HG02938 (cell line): ENCODE measurements at regions not wholly inside any gene's neighbourhood (a gene's known extent, or its start where the extent isn't known, plus 50 kb on each side); places are given as distances from the start of the nearest gene placed in this dataset.
"Not testable (repeated sequence)": the region's sequence is repeated elsewhere in the genome, so short reads cannot be mapped to it uniquely, and the experiment has no call there.

ENCODE experiments used
- ATAC-seq: cut with Tn5 transposase; IDR thresholded peaks from one replicate; pipeline ENCODE4 v1.9.1; 2021; ENCODE audit warnings: mild to moderate bottlenecking, moderate library complexity; ENCODE audit not compliant: unreplicated experiment

- no peak for ATAC-seq
Measured at GRCh38 chrX:121836000-121836399, 788.6 kb downstream of the GLUD2 start.

GRCh38 chrX:121851033-121851432, 803.6 kb downstream of the GLUD2 start:
- no peak for ATAC-seq

GRCh38 chrX:121853762-121854613, 806.6 kb downstream of the GLUD2 start:
- no peak for ATAC-seq

DNA sequence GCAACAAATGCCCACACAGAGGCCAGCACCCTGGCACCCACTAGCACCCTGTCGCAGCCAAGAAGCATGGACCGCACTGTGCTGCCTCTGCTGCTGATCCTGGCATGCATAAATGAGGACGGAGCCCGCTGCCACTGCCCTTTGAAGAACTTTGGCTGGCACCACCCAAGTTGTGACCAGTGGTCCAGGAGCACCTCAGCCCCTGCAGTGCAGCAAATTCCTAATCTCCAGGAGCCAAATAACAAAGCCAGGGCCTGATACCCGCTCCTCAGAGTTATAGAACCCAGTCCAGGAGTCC, 807.2 kb downstream of the GLUD2 start:
- no peak for ATAC-seq

- no peak for ATAC-seq
Measured at GRCh38 chrX:121858867-121859647, 811.6 kb downstream of the GLUD2 start.

- ATAC-seq: no peak
Measured at GRCh38 chrX:121863976-121864375, 816.6 kb downstream of the GLUD2 start.

- ATAC-seq: no peak
Measured at GRCh38 chrX:121864561-121864960, 817.2 kb downstream of the GLUD2 start.

- no peak for ATAC-seq
Measured at GRCh38 chrX:121869876-121870477, 822.6 kb downstream of the GLUD2 start.

GRCh38 chrX:121871122-121871521, 823.7 kb downstream of the GLUD2 start:
- ATAC-seq: no peak

GRCh38 chrX:121876305-121876704, 828.9 kb downstream of the GLUD2 start:
- no peak for ATAC-seq

- ATAC-seq: not testable (repeated sequence)
Measured at GRCh38 chrX:121877337-121877736, 829.9 kb downstream of the GLUD2 start.

- ATAC-seq: no peak
Measured at GRCh38 chrX:121886557-121886956, 839.1 kb downstream of the GLUD2 start.

- no peak for ATAC-seq
Measured at GRCh38 chrX:121894756-121895155, 847.3 kb downstream of the GLUD2 start.

- ATAC-seq: no peak
Measured at GRCh38 chrX:121902463-121902862, 855.1 kb downstream of the GLUD2 start.

- no peak for ATAC-seq
Measured at GRCh38 chrX:121903961-121904360, 856.6 kb downstream of the GLUD2 start.

DNA sequence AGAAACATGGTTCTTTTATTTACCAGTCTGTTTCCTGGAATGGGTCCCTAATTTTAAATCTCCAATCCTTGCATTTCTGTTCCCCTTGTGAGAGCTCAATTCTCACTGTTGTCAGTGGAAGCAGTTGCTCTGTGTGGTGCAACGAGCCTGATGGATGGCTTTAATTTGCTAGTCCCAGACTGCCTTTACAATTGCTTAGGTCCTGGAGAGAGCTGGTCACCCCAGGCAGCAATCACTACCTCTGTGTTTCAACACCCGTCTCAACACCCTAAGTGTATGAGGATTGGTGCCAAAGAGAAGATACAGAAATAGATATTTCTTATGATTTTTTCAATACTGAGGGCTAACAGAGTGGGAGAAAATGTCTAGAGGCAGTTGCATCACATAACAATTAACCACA, 873.8 kb downstream of the GLUD2 start:
- no peak for ATAC-seq

GRCh38 chrX:121931567-121931966, 884.2 kb downstream of the GLUD2 start:
- ATAC-seq: no peak

DNA sequence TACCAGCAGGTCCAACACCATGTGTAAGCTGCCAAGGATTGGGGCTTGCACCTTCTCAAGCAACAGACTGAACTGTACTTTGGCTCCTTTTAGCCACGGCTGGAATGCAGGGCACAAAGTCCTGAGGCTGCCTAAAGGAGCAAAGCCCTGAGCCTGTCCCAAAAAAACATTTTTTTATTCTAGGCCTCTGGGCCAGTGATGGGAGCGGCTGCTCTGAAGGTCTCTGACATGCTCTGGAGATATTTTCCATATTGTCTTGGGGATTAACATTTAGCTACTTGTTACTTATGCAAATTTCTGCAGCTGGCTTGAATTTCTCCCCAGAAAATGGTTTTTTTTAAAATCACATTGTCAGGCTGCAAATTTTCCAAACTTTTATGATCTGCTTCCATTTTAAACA, 885.3 kb downstream of the GLUD2 start:
- ATAC-seq: no peak

- ATAC-seq: no peak
Measured at GRCh38 chrX:121949041-121949760, 901.8 kb downstream of the GLUD2 start.

DNA sequence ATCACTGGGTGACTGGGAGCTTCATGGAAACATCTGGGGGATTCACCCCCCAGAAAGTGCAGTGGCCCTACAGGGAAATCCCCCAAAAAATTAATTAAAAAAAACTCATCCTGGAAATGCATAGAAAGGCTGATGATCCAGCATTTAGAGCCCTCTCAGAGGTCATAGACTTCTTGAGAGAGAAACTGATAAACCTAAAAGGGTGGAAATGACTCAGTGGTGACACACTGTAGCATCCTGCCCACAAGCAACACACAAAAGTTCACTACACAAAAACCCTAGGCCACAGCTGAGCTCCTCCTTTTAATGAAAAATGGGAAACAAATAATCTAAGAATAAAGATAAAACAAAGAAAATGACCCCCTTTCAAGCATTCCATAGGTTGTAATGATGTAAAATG, 911.5 kb downstream of the GLUD2 start:
- no peak for ATAC-seq

DNA sequence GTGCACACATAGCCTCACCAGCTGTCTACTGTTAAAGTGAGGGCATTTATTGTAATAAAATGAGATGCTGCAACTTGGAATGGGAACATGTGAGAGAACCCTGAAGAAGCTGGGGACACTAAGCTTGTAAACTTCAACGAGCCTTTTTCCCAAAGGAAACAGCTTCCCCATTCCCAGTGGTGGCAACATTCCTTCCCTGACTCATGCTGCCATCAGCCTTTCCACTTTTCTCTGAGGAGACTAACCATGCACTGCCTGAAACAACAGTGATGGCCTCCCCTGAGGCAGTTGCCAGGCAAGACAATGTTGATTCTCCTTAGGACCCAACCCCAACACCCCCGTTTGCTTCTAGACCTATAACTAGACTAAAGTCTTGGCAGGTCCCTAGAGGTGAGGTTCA, 928.3 kb downstream of the GLUD2 start:
- no peak for ATAC-seq
